Endothelial cell (in vitro differentiated cells): ENCODE measurements at regions not wholly inside any gene's neighbourhood (a gene's known extent, or its start where the extent isn't known, plus 50 kb on each side); places are given as distances from the start of the nearest gene placed in this dataset.

Experiments
- DNase-seq: peaks from one replicate; pipeline ENCODE4 v3.0.0; 2021; ENCODE audit warnings: low spot score
- H3K27ac Mint-ChIP-seq: one replicate; pipeline ENCODE4 v1.8.0; 2021; ENCODE audit warnings: mixed read lengths, inconsistent platforms; ENCODE audit not compliant: unreplicated experiment
- H3K27me3 Mint-ChIP-seq: one replicate; pipeline ENCODE4 v1.8.0; 2021; ENCODE audit warnings: mild to moderate bottlenecking, moderate library complexity, mixed read lengths, inconsistent platforms; ENCODE audit not compliant: unreplicated experiment
- H3K36me3 Mint-ChIP-seq: one replicate; pipeline ENCODE4 v1.8.0; 2021; ENCODE audit warnings: mild to moderate bottlenecking, low read depth, mixed read lengths, inconsistent platforms; ENCODE audit not compliant: unreplicated experiment
- H3K4me1 Mint-ChIP-seq: one replicate; pipeline ENCODE4 v1.8.0; 2021; ENCODE audit warnings: mild to moderate bottlenecking, mixed read lengths, inconsistent platforms; ENCODE audit not compliant: unreplicated experiment
- H3K4me3 Mint-ChIP-seq: one replicate; pipeline ENCODE4 v1.8.0; 2021; ENCODE audit warnings: mild to moderate bottlenecking, mixed read lengths, inconsistent platforms; ENCODE audit not compliant: unreplicated experiment
- H3K9me3 Mint-ChIP-seq: one replicate; pipeline ENCODE4 v1.8.0; 2021; ENCODE audit warnings: mixed read lengths, inconsistent platforms; ENCODE audit not compliant: unreplicated experiment
- CTCF ChIP-seq: fragments of 200-600 bp; sonication (generic); IDR thresholded peaks from one replicate; pipeline ENCODE4 v1.5.0; 2021; ENCODE audit warnings: antibody characterized with exemption; ENCODE audit not compliant: unreplicated experiment

- Mint-ChIP-seq H3K27ac (no peak overlapping the region), H3K27me3 (no peaks in the 10 kb centered on the region), H3K4me3 (no peak overlapping the region), H3K4me1 (peaks cover under 1% of the 10 kb centered on the region), H3K36me3 (no peaks in the 10 kb centered on the region), H3K9me3 (peaks cover 4% of the 10 kb centered on the region)
- TF ChIP-seq CTCF = no peak
- no peak for DNase-seq
These were observed 135.4 kb downstream of the CDC5L start for GRCh38 chr6:44522871-44523270.

- H3K27me3 Mint-ChIP-seq = no peaks in the 10 kb centered on the region
- no peak for DNase-seq
- peaks cover 5% of the 10 kb centered on the region for H3K4me1 Mint-ChIP-seq
- H3K4me3 Mint-ChIP-seq = no peak overlapping the region
- H3K27ac Mint-ChIP-seq = no peak overlapping the region
- H3K36me3 Mint-ChIP-seq = no peaks in the 10 kb centered on the region
- no peaks in the 10 kb centered on the region for H3K9me3 Mint-ChIP-seq
- no peak for TF ChIP-seq CTCF
These were observed 137.1 kb downstream of the CDC5L start for GRCh38 chr6:44524476-44525227.

GRCh38 chr6:44525761-44526351, 138.3 kb downstream of the CDC5L start:
- Mint-ChIP-seq H3K36me3 (no peaks in the 10 kb centered on the region), H3K27me3 (no peaks in the 10 kb centered on the region), H3K9me3 (no peaks in the 10 kb centered on the region), H3K4me3 (no peak overlapping the region), H3K4me1 (peaks cover 5% of the 10 kb centered on the region), H3K27ac (no peak overlapping the region)
- TF ChIP-seq CTCF = no peak
- DNase-seq = no peak

- no peak for TF ChIP-seq CTCF
- no peak for DNase-seq
- H3K4me1 Mint-ChIP-seq = peaks cover 5% of the 10 kb centered on the region
- H3K27ac Mint-ChIP-seq = no peak overlapping the region
- H3K36me3 Mint-ChIP-seq = no peaks in the 10 kb centered on the region
- H3K9me3 Mint-ChIP-seq = no peaks in the 10 kb centered on the region
- H3K4me3 Mint-ChIP-seq = no peak overlapping the region
- H3K27me3 Mint-ChIP-seq = peaks cover 2% of the 10 kb centered on the region
These were observed 139.7 kb downstream of the CDC5L start for GRCh38 chr6:44527181-44527580.

- peaks cover 2% of the 10 kb centered on the region for H3K27me3 Mint-ChIP-seq
- H3K4me1 Mint-ChIP-seq = peaks cover 5% of the 10 kb centered on the region
- H3K4me3 Mint-ChIP-seq = no peak overlapping the region
- H3K9me3 Mint-ChIP-seq = no peaks in the 10 kb centered on the region
- TF ChIP-seq CTCF = no peak
- DNase-seq = no peak
- H3K36me3 Mint-ChIP-seq = no peaks in the 10 kb centered on the region
- no peak overlapping the region for H3K27ac Mint-ChIP-seq
These were observed 140.3 kb downstream of the CDC5L start for GRCh38 chr6:44527583-44528369.
